ENCODE measurements at regions not wholly inside any gene's neighbourhood (a gene's known extent, or its start where the extent isn't known, plus 50 kb on each side); places are given as distances from the start of the nearest gene placed in this dataset.

DNA sequence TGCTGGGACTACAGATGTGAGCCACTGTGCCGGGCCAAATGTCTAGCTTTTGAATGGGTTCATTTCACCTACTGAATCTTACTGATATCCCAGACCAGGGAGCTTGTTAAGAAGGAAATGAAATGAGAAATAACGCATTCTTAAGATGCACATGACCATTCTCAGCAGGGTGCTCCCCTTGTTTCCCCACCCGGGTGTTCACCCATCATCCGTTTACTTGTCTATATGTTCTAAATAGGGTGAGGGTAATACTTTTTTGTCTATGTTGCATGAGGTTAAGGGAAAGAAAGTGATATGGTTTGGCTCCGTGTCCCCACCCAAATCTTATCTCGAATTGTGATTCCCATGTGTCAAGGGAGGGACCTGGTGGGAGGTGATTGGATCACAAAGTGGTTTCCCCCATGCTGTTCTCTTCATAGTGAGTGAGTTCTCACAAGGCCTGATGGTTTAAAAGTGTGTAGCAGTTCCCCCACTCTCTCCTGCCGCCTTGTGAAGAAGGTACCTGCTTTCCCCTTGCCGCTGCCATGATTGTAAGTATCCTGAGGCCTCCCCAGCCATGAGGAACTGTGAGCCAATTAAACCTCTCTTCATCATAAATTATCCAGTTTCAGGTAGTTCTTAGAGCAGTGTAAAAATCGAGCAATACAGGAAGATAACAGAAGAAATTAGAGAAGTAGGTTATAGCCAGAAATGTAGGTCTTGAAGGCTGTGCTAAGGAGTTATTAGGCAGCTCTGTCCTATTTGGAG, 129.1 kb downstream of the DDX1 start:
- TF ChIP-seq, protein P1, sequence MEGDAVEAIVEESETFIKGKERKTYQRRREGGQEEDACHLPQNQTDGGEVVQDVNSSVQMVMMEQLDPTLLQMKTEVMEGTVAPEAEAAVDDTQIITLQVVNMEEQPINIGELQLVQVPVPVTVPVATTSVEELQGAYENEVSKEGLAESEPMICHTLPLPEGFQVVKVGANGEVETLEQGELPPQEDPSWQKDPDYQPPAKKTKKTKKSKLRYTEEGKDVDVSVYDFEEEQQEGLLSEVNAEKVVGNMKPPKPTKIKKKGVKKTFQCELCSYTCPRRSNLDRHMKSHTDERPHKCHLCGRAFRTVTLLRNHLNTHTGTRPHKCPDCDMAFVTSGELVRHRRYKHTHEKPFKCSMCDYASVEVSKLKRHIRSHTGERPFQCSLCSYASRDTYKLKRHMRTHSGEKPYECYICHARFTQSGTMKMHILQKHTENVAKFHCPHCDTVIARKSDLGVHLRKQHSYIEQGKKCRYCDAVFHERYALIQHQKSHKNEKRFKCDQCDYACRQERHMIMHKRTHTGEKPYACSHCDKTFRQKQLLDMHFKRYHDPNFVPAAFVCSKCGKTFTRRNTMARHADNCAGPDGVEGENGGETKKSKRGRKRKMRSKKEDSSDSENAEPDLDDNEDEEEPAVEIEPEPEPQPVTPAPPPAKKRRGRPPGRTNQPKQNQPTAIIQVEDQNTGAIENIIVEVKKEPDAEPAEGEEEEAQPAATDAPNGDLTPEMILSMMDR (conservative IDR thresholded peaks at IDR 0.05; ENCODE audit: low read length), result no peak
- H3K4me3 ChIP-seq (ENCODE audit: low read length), result no peak overlapping the region
- no peak for DNase-seq (ENCODE audit: low read depth)

DNA sequence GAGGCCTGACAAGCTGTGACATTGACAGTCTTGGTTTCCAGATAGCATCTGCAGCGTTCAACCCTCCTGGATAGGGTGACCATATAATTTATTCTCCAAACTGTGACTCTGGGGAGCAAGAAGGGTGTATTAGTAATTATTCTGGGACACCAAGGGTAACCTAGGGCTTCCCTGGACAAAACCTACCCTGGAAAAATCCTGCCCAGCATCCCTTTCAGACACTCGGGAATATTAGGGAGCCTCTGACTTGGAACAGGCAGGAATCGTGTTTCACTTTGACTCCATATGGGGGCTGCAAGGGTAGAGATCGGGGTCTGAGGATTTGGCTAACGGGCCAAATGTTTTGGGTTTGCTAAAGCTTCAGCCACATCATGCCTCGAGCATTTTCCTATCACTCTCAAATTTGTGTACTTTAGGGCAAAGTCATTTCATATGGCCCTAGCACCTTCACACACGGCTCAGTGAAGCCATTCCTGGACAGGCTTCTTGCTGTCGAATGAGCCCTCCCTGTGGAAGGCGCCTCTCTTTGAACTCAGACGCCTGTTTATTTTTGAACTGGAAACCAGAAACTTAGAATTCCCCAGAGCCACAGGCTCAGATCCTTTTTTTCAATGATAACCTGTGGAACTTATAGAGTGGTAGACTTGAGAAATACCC, 129.9 kb downstream of the DDX1 start:
- no peak overlapping the region for H3K4me3 ChIP-seq (ENCODE audit: low read length)
- TF ChIP-seq, protein P1 (conservative IDR thresholded peaks at IDR 0.05; ENCODE audit: low read length), result no peak
- no peak for DNase-seq (ENCODE audit: low read depth)

DNA sequence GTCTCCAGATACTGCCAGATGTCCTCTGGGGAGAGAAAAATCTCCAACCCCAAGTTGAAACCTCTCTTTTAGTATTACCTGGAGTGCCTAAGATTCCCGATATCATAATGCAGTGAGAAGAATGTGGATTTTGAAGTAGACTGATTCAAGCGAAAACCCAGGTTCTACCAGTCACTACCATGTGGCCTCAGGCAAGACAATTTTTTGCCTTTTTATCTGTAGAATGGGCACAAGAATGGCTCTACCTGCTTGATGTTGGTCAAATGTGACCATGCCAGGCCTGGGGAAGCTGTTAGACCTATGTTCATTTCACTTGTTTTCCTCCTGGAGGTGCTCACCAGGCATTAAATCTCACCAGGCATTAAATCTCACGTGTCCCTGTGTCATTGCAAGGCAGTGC, 131.3 kb downstream of the DDX1 start:
- TF ChIP-seq, protein P1 (conservative IDR thresholded peaks at IDR 0.05; ENCODE audit: low read length), result no peak
- DNase-seq (ENCODE audit: low read depth), result no peak
- H3K4me3 ChIP-seq (ENCODE audit: low read length), result no peak overlapping the region

DNA sequence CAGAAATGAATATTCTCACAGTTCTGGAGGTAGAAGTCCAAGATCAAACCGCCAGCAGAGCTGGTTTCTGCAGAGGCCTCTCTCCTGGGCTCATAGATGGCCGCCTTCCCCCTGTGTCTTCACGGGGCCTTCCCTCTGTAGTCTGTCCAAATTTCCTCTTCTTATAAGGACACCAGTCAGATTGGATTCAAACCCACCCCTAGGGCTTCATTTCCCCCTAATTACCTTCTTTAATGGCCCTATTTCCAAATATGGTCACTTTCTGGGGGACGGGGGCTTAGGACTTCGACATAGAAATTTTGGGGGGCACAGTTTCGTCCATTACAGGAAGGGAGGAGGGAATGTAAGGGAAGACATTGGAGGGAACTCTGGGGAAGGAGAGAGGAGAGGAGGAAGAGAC, 132.6 kb downstream of the DDX1 start:
- no peak for DNase-seq (ENCODE audit: low read depth)
- no peak overlapping the region for H3K4me3 ChIP-seq (ENCODE audit: low read length)
- TF ChIP-seq, protein P1 (conservative IDR thresholded peaks at IDR 0.05; ENCODE audit: low read length), result no peak

DNA sequence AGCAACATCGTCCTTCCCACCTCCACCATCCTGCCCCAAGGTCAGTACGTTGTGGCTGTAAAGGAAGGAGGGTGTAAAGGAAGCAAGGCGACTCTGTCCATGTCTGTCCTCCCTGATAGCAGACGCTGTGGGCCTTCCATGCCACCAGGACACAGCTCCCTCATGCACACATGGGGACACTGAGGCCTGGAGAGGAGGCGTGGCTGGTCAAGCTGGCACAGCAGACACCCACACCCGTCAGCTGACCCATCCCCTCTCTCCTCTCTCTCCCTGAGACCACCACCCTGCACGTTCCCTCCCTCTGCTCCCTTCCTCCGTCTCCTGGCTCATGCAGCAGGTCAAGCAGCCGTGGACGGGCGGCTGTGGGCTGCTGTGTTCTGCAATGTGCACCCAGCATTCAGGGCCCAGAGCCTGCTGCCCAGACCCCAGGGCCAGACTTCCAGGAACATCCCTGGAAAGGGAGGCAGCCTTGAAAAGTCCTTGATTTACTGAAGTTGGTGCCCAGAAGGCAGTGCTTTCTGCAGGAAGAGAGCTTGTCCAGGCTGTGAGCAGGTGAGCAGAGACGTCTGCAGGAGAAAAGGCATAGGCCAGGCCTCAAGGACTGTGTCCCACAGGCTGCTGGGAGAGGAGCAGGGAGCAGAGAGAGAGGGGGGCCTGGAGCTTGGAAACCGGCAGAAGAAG, 133.6 kb downstream of the DDX1 start:
- no peak for DNase-seq (ENCODE audit: low read depth)
- TF ChIP-seq, protein P1 (conservative IDR thresholded peaks at IDR 0.05; ENCODE audit: low read length), result no peak
- no peak overlapping the region for H3K4me3 ChIP-seq (ENCODE audit: low read length)

DNA sequence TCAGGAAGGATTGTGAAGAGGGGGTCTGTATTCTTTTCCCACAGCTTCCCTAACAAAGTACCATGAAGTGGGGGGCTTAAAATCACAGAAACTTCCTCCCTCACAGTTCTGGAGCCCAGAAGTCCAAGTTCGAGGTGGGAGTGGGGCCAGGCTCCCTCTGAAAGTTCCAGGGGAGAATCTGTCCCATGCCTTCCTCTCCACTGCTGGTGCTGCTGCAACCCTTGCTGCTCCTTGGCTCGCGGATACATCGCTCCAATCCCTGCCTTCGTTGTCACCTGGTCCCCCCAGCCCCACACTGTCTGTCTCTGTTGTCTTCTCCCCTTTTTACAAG, 134.1 kb downstream of the DDX1 start:
- no peak for DNase-seq (ENCODE audit: low read depth)
- H3K4me3 ChIP-seq (ENCODE audit: low read length), result no peak overlapping the region
- TF ChIP-seq, protein P1 (conservative IDR thresholded peaks at IDR 0.05; ENCODE audit: low read length), result no peak

All from AG10803 (cell line).